ENCODE measurements at regions not wholly inside any gene's neighbourhood (a gene's known extent, or its start where the extent isn't known, plus 50 kb on each side); places are given as distances from the start of the nearest gene placed in this dataset.
A peak's percentile ranks its signal among the peaks of the same experiment; 100 is the strongest.

- CTCF ChIA-PET = interaction anchor here (0.6 to 3.8 kb wide), 10 partner anchors 9 to 442 kb away, joined by 3 to 22 read pairs (median 6); no protein-coding TSS in a partner anchor
- peaks cover 89% of the 10 kb centered on the region for H3K4me1 Mint-ChIP-seq (ENCODE audit: low read depth, unreplicated experiment)
Measured at GRCh38 chr3:193873426-193874201, 262.3 kb upstream of the HES1 start.

GRCh38 chr3:193874512-193874911, 261.4 kb upstream of the HES1 start:
- DNase-seq = no peak
- CTCF ChIA-PET = interaction anchor here (0.6 kb wide), 1 partner anchor 43 kb away, joined by 3 read pairs; no protein-coding TSS in a partner anchor
- BruUV-seq (replicated peaks) = no TSS peak

More at GRCh38 chr3:193873426-193874201, 262.3 kb upstream of the HES1 start:
- Mint-ChIP-seq H3K36me3 (ENCODE audit: insufficient read depth, unreplicated experiment) (peaks cover 32% of the 10 kb centered on the region), H3K27ac (ENCODE audit: unreplicated experiment) (peak overlapping the region; percentile 70), H3K9me3 (ENCODE audit: low read depth, unreplicated experiment) (peaks cover 4% of the 10 kb centered on the region), H3K27me3 (ENCODE audit: unreplicated experiment) (no peaks in the 10 kb centered on the region), H3K4me3 (ENCODE audit: low read depth, unreplicated experiment) (no peak overlapping the region)
- intact Hi-C loops (cut with micrococcal nuclease; ENCODE audit: unreplicated experiment) = loop anchor here (5.0 kb wide), 5 partner anchors 41 to 449 kb away; no protein-coding TSS in a partner anchor
- no TSS peak for BruUV-seq (replicated peaks)
- TF ChIP-seq CTCF (IDR thresholded peaks at IDR 0.05; ENCODE audit: unreplicated experiment) = no peak
- DNase-seq = no peak

GRCh38 chr3:193874997-193875593, 260.9 kb upstream of the HES1 start:
- no peak for TF ChIP-seq CTCF (IDR thresholded peaks at IDR 0.05; ENCODE audit: unreplicated experiment)
- H3K27ac Mint-ChIP-seq (ENCODE audit: unreplicated experiment) = no peak overlapping the region
- no TSS peak for BruUV-seq (replicated peaks)
- peaks cover 21% of the 10 kb centered on the region for H3K36me3 Mint-ChIP-seq (ENCODE audit: insufficient read depth, unreplicated experiment)
- no peak for DNase-seq
- no peaks in the 10 kb centered on the region for H3K27me3 Mint-ChIP-seq (ENCODE audit: unreplicated experiment)
- intact Hi-C loops (cut with micrococcal nuclease; ENCODE audit: unreplicated experiment) = loop anchor here (5.0 kb wide), 5 partner anchors 43 to 447 kb away; no protein-coding TSS in a partner anchor
- H3K4me1 Mint-ChIP-seq (ENCODE audit: low read depth, unreplicated experiment) = peaks cover 89% of the 10 kb centered on the region
- CTCF ChIA-PET = no interaction called here
- peaks cover 4% of the 10 kb centered on the region for H3K9me3 Mint-ChIP-seq (ENCODE audit: low read depth, unreplicated experiment)
- H3K4me3 Mint-ChIP-seq (ENCODE audit: low read depth, unreplicated experiment) = no peak overlapping the region

More at GRCh38 chr3:193874512-193874911, 261.4 kb upstream of the HES1 start:
- H3K36me3 Mint-ChIP-seq (ENCODE audit: insufficient read depth, unreplicated experiment) = peaks cover 26% of the 10 kb centered on the region
- H3K27me3 Mint-ChIP-seq (ENCODE audit: unreplicated experiment) = no peaks in the 10 kb centered on the region
- peaks cover 89% of the 10 kb centered on the region for H3K4me1 Mint-ChIP-seq (ENCODE audit: low read depth, unreplicated experiment)
- H3K27ac Mint-ChIP-seq (ENCODE audit: unreplicated experiment) = no peak overlapping the region
- H3K4me3 Mint-ChIP-seq (ENCODE audit: low read depth, unreplicated experiment) = no peak overlapping the region
- no peak for TF ChIP-seq CTCF (IDR thresholded peaks at IDR 0.05; ENCODE audit: unreplicated experiment)
- peaks cover 4% of the 10 kb centered on the region for H3K9me3 Mint-ChIP-seq (ENCODE audit: low read depth, unreplicated experiment)
- intact Hi-C loops (cut with micrococcal nuclease; ENCODE audit: unreplicated experiment) = loop anchor here (5.0 kb wide), 5 partner anchors 42 to 448 kb away; no protein-coding TSS in a partner anchor

- CTCF ChIA-PET = no interaction called here
- DNase-seq = no peak
- H3K27ac Mint-ChIP-seq (ENCODE audit: unreplicated experiment) = no peak overlapping the region
Measured at GRCh38 chr3:193875601-193876321, 260.2 kb upstream of the HES1 start.

More at GRCh38 chr3:193875601-193876321, 260.2 kb upstream of the HES1 start:
- Mint-ChIP-seq H3K4me1 (ENCODE audit: low read depth, unreplicated experiment) (peaks cover 85% of the 10 kb centered on the region), H3K36me3 (ENCODE audit: insufficient read depth, unreplicated experiment) (peaks cover 14% of the 10 kb centered on the region), H3K27me3 (ENCODE audit: unreplicated experiment) (no peaks in the 10 kb centered on the region), H3K9me3 (ENCODE audit: low read depth, unreplicated experiment) (peaks cover 4% of the 10 kb centered on the region), H3K4me3 (ENCODE audit: low read depth, unreplicated experiment) (no peak overlapping the region)
- no peak for TF ChIP-seq CTCF (IDR thresholded peaks at IDR 0.05; ENCODE audit: unreplicated experiment)
- BruUV-seq (replicated peaks) = no TSS peak
- intact Hi-C loops (cut with micrococcal nuclease; ENCODE audit: unreplicated experiment) = no loop called here

Data from Calu3 (cell line).